Dermis microvascular lymphatic vessel endothelial cell (primary cell): ENCODE measurements at regions not wholly inside any gene's neighbourhood (a gene's known extent, or its start where the extent isn't known, plus 50 kb on each side); places are given as distances from the start of the nearest gene placed in this dataset.

Experiments
- DNase-seq, 2 donors: peaks; one replicate each; pipeline versions ENCODE4 v3.0.0 to v3.0.0-alpha.2; 2010; ENCODE audit warnings: low read depth in 2 of 2

GRCh38 chr2:2698182-2699120 is 367.4 kb upstream of the MYT1L start:
- no peak for DNase-seq

DNA sequence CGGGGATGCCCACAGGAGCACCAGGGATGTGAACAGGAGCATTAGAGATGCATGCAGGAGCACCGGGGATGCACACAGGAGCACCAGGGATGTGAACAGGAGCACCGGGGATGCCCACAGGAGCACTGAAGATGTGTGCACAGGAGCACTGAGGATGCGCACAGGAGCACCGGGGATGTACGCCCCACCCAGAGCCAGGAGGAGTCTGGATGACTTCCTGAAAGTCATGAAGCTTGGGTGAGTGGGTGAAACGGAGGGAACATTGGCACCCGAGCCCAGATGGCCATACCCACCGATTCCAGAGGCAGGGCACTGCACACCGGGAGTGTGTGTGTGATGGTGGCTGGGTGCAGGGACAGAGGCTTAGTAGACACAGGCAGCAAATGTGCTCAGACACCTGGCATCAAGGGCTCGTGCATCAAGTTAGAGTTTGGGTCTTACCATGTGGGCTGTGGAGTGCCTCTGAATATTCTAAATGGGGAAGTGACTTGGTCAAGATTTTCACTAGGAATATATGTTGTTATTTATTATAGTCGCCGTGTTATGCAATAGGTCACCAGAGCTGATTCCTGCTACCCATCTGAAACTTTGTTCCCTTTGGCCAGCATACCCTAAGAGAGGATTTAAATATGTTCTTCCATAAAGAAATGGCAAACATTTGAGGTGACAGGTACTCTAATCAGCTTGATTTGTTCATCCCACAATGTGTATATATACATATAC is 365.8 kb upstream of the MYT1L start:
- no peak for DNase-seq

- no peak for DNase-seq
Measured at GRCh38 chr2:2696325-2696724, 365.2 kb upstream of the MYT1L start.

- DNase-seq: no peak
Measured at GRCh38 chr2:2694746-2695145, 363.7 kb upstream of the MYT1L start.

DNA sequence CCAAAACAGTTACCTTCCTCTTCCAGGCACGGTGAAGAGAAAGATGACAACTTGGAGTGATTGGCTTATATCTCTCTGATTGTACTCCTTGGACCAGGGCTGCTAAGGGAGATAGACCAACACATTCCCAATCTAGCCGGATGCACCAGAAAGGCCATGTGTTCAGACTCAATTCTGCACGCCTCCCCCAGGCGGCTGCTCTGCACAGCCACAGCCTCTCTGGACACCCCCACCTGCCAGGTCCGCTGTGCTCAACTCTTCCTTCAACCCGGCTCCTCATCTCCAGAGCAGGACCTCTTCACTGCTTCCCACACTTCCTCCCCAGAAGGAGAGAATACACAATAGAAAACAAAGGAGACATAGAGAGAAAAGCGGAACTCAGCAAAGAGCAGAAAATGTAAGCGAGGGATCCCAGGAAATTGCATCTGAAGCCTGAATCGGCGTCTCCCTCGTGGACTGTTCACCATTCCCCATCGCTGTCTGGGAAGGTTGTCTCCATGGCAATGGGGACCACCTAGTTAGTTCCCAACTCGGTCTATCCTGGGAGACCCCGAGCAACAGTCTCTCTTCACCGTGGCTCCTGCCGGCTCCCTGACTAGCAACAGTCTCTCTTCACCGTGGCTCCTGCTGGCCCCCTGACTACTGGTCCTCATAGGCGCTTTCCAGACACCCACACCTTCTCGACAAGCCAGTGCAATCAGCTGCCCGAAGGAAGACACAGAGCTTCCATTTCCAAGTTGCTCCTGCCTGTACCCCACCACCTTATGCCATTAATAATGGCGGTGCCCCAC is 361.7 kb upstream of the MYT1L start:
- DNase-seq: no peak

GRCh38 chr2:2691419-2691818 is 360.3 kb upstream of the MYT1L start:
- no peak for DNase-seq

DNA sequence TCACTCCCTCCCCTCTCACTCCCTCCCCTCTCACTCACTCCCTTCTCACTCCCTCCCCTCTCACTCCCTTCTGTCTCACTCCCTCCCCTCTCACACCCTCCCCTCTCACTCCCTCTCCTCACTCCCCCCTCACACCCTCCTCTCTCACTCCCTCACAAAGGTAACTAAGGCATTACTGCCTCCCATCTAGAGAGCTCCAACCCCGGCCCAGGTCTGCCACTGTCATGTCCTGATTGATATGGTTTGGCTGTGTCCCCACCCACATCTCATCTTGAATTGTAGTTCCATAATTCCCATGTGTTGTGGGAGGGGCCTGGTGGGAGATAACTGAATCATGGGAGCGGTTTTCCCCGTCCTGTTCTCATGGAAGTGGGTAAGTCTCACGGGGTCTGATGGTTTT is 359.9 kb upstream of the MYT1L start:
- no peak for DNase-seq

GRCh38 chr2:2689306-2689705 is 358.2 kb upstream of the MYT1L start:
- no peak for DNase-seq

DNA sequence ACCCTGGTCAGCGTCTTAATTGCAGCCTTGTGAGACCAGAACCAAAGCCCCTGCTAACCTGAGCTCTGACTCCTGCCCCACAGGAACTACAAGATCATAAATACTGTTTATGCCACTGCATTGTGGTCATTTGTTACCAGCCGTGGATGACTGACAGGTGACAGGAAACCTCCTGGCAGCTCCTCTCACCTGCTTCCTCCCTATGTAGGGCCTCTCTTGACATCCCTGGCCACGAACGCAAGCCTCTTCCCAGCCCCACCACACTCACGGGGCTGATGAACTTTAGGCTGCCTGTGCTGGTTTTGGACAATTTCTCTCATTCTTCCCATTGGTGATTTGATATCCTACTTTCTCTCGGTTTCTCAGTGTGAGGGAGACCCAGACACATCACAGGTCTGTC is 357.2 kb upstream of the MYT1L start:
- DNase-seq: no peak

DNA sequence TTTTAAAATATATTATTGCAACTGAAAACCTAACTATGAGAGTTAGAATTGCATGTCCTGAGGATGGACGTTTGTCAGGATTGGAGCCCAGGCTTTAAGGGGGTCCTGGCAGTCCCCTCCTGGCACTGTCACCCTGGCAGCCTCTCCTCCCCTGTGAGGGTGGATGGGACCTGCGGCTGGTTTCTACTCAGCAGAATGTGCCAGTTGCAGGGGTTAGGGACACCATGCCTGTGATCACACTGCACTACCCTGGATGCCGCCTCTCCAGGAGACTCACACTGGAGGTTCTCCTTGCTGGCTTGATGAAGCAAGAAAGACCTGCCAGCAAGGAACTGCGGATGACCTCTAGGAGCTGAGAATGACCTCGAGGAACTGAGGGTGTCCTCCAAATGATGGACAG is 356.7 kb upstream of the MYT1L start:
- no peak for DNase-seq

DNA sequence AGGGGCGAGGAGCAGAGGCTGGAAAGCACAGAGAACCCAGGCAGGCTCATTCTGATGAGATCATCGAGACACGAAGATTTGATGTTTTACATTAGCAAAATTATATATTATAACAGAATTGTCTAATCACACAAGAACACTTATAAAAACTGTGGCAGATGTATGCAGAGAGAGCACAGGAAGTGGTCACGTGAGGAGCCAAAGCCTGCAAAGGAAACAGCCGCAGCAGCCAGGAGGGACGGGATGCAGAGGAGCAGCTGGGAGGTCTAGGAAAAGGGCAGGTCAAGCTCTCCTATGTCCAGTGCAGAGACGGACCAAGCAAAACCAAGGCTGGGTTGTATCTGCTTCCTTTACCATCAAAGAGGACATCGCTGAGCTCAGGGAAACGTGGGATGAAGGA is 355.1 kb upstream of the MYT1L start:
- no peak for DNase-seq

GRCh38 chr2:2683606-2684224 is 352.6 kb upstream of the MYT1L start:
- DNase-seq: no peak

DNA sequence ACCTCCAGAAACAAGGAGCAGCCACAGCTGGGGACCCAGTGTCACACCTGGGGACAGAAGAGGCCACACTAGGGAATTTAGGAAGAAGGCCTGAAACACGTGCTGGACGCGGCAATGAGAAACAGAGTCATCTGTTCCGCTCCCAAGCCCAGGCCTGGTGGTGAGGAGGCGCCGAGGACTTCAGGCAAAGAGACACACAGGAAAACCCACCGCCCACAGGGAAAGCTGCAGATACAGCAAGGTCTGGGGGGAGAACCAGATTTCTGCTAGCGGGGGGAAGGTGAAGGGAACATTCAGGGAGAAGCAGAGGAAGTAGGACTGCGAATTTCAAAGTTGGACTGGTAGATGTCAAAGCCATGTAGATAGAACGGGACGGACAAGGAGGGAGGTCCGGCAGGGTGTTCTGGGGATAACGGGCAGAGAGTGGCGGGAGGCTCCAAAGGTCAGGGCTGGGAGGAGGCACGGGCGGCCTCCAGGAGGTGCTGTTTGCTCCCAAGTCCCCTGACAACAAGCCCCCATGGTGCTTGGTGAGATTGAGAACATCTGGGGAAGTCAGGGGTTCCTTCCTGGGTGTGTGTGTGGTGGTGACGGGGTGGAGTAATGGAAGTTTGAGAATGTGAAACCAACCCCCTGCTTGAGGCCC is 351.7 kb upstream of the MYT1L start:
- no peak for DNase-seq

DNA sequence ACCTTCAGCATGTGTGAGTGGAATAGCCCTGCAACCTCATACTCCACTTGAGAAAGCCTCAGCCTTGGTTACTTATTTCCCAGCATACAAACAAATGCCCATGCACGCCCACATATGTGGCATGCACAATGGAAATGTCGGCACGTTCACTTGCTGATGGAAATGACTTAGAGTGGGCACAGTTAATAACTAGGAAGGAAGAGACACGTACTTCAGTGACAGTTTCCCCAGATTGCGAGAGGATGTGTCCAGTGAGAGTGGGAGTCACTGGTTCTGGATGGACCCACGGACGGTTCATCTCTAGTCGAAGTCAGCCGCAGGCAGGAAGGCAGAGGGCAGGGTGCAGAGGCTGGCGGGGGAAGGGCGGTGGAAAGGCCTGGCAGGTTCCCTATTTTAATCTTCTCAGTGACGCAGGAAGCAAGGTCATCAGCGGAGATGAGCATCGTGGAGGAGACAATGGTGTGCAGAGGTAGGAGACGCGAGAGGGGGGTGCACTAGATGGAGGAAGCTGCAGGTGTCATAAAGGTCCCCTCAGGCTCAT is 350.7 kb upstream of the MYT1L start:
- no peak for DNase-seq

DNA sequence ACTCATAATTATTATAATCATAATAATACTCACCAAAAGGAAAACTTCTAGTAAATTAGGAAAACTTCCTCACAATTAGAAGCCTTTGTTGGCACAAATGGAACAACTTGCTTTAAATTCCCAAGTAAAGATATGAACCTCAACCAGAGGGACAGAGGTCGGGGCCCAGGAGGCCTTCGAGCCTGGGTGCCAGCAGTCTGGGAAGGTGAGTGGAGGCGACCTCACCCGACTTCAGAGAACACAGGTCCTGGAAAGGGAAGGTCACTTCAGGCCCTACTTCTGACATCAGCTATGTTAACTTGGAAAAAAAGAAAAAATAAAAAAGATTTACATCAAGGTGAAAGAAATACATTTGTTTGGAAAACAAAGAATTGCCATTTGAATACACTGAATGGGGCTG is 350.0 kb upstream of the MYT1L start:
- DNase-seq: no peak

- DNase-seq: no peak
Measured at GRCh38 chr2:2674831-2675230, 343.8 kb upstream of the MYT1L start.

- DNase-seq: no peak
Measured at GRCh38 chr2:2673406-2673805, 342.3 kb upstream of the MYT1L start.

DNA sequence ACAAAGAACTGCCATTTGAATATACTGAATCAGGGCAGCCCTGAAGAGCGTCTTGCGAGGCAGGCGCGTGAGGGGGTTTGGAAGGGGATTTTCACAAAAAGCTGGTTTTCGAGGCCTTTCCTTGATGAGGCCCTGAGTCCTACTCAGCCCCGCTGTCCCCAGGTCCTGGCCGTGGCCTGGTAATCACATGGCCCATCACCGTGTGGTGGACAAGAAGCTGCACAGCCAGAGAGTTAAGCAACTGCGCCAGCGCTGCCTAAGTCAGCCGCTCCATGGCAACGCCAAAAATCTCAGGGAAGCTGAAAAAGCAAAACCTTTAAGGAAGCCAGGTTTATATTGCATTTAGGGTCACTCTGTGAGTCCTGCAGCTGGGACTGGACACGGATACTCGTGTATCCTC is 341.2 kb upstream of the MYT1L start:
- no peak for DNase-seq

GRCh38 chr2:2671826-2672225 is 340.8 kb upstream of the MYT1L start:
- DNase-seq: no peak

DNA sequence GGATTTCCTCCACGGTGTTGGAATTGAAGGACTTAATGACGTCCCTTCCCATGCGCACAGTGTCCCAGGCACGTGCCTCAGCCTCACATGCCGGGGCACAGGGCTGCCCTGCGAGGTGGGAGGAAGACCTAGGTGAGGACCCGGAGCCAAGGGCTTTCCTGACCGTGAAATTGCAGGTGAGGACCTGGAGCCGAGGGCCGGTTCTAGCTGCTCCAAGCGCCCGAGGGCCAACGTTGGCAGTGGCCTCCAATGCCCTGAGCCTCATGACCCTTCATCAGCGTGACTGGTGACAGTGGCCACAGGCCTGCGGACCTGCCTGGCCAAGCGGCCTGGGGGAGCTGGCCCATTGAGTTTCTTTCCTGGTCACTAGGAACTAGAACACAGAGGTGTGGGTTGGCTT is 338.2 kb upstream of the MYT1L start:
- no peak for DNase-seq

GRCh38 chr2:2668681-2669265 is 337.7 kb upstream of the MYT1L start:
- DNase-seq: no peak
